ENCODE measurements at regions not wholly inside any gene's neighbourhood (a gene's known extent, or its start where the extent isn't known, plus 50 kb on each side); places are given as distances from the start of the nearest gene placed in this dataset.

DNA sequence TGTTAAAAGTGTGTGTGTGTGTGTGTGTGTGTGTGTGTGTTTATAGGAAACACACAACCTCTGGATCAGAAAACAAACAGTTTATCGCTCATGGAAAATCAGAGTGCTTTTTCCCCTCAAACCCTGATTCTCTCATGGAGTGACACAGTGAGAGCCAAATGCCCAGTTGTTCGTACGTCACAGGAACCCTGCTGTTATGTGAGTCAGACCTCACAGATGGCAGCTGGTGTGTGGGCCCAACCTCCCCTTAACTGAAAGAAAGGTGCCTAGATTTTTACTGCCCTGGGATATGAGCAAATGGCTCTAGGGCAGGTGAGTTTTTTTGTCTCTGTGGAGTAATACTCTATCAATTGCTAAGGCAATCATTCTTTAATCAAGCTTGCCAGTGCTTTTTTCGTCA, 1788.1 kb downstream of the BRINP3 start:
- TF ChIP-seq, protein P1, sequence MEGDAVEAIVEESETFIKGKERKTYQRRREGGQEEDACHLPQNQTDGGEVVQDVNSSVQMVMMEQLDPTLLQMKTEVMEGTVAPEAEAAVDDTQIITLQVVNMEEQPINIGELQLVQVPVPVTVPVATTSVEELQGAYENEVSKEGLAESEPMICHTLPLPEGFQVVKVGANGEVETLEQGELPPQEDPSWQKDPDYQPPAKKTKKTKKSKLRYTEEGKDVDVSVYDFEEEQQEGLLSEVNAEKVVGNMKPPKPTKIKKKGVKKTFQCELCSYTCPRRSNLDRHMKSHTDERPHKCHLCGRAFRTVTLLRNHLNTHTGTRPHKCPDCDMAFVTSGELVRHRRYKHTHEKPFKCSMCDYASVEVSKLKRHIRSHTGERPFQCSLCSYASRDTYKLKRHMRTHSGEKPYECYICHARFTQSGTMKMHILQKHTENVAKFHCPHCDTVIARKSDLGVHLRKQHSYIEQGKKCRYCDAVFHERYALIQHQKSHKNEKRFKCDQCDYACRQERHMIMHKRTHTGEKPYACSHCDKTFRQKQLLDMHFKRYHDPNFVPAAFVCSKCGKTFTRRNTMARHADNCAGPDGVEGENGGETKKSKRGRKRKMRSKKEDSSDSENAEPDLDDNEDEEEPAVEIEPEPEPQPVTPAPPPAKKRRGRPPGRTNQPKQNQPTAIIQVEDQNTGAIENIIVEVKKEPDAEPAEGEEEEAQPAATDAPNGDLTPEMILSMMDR (IDR thresholded peaks at IDR 0.05): no peak
- TF ChIP-seq POLR2A (IDR thresholded peaks at IDR 0.05): no peak

Data from esophagus squamous epithelium (tissue), 4 donors.